ENCODE measurements at regions not wholly inside any gene's neighbourhood (a gene's known extent, or its start where the extent isn't known, plus 50 kb on each side); places are given as distances from the start of the nearest gene placed in this dataset.

DNA sequence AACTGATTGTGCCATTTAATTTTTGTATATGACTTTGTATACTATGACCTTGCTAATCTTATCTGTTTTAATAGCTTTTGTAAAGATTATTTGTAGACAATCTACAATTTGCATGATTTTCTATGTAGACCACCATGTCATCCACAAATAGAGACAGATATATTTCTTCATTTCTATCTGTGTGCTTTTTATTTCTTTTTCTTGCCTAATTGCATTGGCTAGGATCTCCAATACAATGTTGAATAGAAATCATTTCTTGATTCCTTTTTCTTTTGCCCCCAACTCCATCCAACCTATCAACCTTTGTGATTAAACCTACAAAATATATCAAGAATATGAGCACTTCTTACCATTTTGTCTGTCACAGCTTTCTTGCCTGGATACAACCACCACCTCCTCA lies 232.6 kb upstream of the POU3F1 start:
- H3K27ac ChIP-seq (ENCODE audit: extremely low read depth, low read depth, low read length), result no peak overlapping the region
- H3K4me3 ChIP-seq, result no peak overlapping the region
- intact Hi-C loops (cut with micrococcal nuclease), result no loop called here
- H4K20me1 ChIP-seq (replicated peaks; ENCODE audit: control insufficient read depth, insufficient read depth, low read length), result no peaks in the 10 kb centered on the region
- no peak for DNase-seq (ENCODE audit: extremely low read depth in 1 of 4, low spot score in 3 of 4)
- H3K79me2 ChIP-seq (ENCODE audit: control insufficient read depth, insufficient read depth, low read length), result no peaks in the 10 kb centered on the region
- H2AFZ ChIP-seq (ENCODE audit: low read depth, low read length), result no peak overlapping the region
- no peak overlapping the region for H3K4me2 ChIP-seq (ENCODE audit: insufficient read depth, low read length)
- ATAC-seq, result no peak
- no peaks in the 10 kb centered on the region for H3K9me3 ChIP-seq (replicated peaks; ENCODE audit: control insufficient read depth, insufficient read depth, low read depth, low read length)
- H3K9ac ChIP-seq (ENCODE audit: insufficient read depth in 1 of 2, low read depth in 2 of 2, low read length in 2 of 2), result no peak overlapping the region
- in situ Hi-C loops (cut with MboI), result no loop called here
- BruUV-seq (replicated peaks), result no TSS peak
- H3K4me1 ChIP-seq (replicated peaks in 1 of 2; ENCODE audit: control insufficient read depth in 2 of 2, insufficient read depth in 2 of 2, low read length in 2 of 2), result peaks cover 0 to 5% of the 10 kb centered on the region in 2 experiments; a peak in 1 of 5 replicates
- FAIRE-seq, result no peak
- ChIA-PET CTCF (ENCODE audit: low intra/inter-chr PET ratio) (no interaction called here), POLR2A (no interaction called here)
- H3K9me1 ChIP-seq (ENCODE audit: control insufficient read depth, insufficient read depth, low read length), result no peaks in the 10 kb centered on the region
- no peaks in the 10 kb centered on the region for H3K36me3 ChIP-seq (ENCODE audit: control insufficient read depth, insufficient read depth, low read length)
- H3K27me3 ChIP-seq (ENCODE audit: control insufficient read depth in 2 of 2, insufficient read depth in 2 of 2, low read length in 2 of 2), result no peaks in the 10 kb centered on the region
- TF ChIP-seq RHOXF2B (CRISPR knock-in tag; conservative IDR thresholded peaks at IDR 0.05) (no peak), ZNF589 (CRISPR knock-in tag; IDR thresholded peaks at IDR 0.05; ENCODE audit: low read depth) (no peak), CTBP1 (IDR thresholded peaks at IDR 0.05; ENCODE audit: borderline replicate concordance) (no peak), ZNF316 (IDR thresholded peaks at IDR 0.05) (no peak), NFYB (IDR thresholded peaks at IDR 0.05; ENCODE audit: extremely low read depth, insufficient read length) (no peak), GABPA (tag; conservative IDR thresholded peaks at IDR 0.05; ENCODE audit: low read depth) (no peak), SIX5 (IDR thresholded peaks at IDR 0.05; ENCODE audit: borderline replicate concordance in 1 of 2, insufficient read depth in 1 of 2, low read depth in 1 of 2, low read length in 2 of 2) (no peak), PYGO2 (tag; IDR thresholded peaks at IDR 0.05) (no peak), CBX3 (IDR thresholded peaks at IDR 0.05; ENCODE audit: borderline replicate concordance in 1 of 2, low read length in 2 of 2) (peak in 1 of 2 experiments; percentile 86; a peak in 2 of 3 replicates), HMGN3 (IDR thresholded peaks at IDR 0.05; ENCODE audit: borderline replicate concordance, extremely low read depth, insufficient read length, low read depth, low read length) (no peak), ZNF57 (CRISPR knock-in tag; IDR thresholded peaks at IDR 0.05) (no peak), COPS2 (conservative IDR thresholded peaks at IDR 0.05) (no peak), HDGF (IDR thresholded peaks at IDR 0.05) (no peak), RBM25 (IDR thresholded peaks at IDR 0.05; ENCODE audit: low read depth, low read length, severe bottlenecking) (peak; percentile 82), NR1H2 (CRISPR knock-in tag; IDR thresholded peaks at IDR 0.05) (no peak), ZNF766 (CRISPR knock-in tag; conservative IDR thresholded peaks at IDR 0.05) (no peak), MTA2 (IDR thresholded peaks at IDR 0.05; ENCODE audit: low read depth) (no peak)
- TF ChIP-seq, protein P1, sequence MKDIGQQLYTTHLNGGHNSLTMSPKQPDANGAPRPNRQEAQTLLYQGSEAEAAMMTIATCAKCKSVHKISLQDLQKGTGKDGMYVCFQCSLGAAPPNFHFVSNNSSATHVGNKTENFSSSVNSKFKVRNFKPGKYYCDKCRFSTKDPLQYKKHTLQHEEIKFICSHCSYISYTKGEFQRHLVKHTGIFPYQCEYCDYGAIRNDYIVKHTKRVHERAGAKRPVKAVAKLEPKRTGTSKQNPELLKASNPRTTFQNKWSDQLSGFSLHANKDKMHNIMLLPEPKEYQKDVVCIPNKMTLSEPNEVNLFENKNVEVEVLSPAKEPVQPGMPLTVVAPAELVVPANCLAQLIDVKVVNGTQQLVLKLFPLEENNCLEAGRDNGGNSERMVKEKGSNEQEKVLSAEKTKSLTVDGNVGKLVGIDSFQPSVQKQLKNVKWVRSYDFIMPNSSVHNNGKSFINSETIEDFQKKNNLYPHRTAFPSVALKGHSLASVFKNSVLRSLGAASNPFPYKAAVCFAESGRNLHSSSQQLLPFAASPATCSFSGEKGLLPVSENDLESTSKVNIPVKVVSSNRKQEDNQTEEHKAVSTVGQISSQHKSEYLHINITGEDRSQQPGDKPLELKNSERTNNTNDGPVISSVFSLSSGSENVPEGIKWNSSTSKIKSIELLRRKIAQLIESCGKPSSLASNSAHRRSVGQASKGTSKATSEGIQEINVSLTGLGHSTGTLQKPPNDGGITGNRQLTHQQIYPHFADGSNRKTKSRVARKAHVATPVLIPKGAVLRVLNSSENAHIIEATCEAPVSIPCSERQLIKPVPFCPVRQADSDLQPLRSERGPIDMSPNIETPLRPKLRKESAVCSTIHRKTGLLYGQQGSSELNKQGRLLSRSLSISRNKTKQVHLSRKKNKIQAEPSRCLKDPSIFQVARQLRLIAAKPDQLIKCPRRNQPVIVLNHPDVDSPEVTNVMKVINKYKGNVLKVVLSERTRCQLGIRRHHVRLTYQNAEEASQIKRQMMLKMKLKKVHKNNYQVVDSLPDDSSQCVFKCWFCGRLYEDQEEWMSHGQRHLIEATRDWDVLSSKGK (CRISPR knock-in tag; IDR thresholded peaks at IDR 0.05), result no peak
- TF ChIP-seq, protein P2, sequence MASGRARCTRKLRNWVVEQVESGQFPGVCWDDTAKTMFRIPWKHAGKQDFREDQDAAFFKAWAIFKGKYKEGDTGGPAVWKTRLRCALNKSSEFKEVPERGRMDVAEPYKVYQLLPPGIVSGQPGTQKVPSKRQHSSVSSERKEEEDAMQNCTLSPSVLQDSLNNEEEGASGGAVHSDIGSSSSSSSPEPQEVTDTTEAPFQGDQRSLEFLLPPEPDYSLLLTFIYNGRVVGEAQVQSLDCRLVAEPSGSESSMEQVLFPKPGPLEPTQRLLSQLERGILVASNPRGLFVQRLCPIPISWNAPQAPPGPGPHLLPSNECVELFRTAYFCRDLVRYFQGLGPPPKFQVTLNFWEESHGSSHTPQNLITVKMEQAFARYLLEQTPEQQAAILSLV (tag; IDR thresholded peaks at IDR 0.05), result no peak
- TF ChIP-seq, protein P3, sequence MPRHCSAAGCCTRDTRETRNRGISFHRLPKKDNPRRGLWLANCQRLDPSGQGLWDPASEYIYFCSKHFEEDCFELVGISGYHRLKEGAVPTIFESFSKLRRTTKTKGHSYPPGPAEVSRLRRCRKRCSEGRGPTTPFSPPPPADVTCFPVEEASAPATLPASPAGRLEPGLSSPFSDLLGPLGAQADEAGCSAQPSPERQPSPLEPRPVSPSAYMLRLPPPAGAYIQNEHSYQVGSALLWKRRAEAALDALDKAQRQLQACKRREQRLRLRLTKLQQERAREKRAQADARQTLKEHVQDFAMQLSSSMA (CRISPR knock-in tag; IDR thresholded peaks at IDR 0.05), result no peak

All from K562 (cell line).